Neuronal stem cell (in vitro differentiated cells): ENCODE measurements at regions not wholly inside any gene's neighbourhood (a gene's known extent, or its start where the extent isn't known, plus 50 kb on each side); places are given as distances from the start of the nearest gene placed in this dataset.

Experiments used
- DNase-seq: peaks from one replicate; pipeline ENCODE4 v3.0.0-alpha.2; 2013; ENCODE audit warnings: low spot score
- H2AFZ ChIP-seq: one replicate; pipeline ENCODE4 v1.6.1; 2013; ENCODE audit warnings: mild to moderate bottlenecking, low read length, inconsistent platforms
- H2AK5ac ChIP-seq: 2 replicates; pipeline ENCODE4 v1.6.1; 2013; ENCODE audit warnings: low read depth, mild to moderate bottlenecking, inconsistent platforms, low read length, moderate library complexity, mixed read lengths
- H2BK120ac ChIP-seq: 2 replicates; pipeline ENCODE4 v1.6.1; 2013; ENCODE audit warnings: low read depth, mild to moderate bottlenecking, inconsistent platforms, low read length, moderate library complexity, mixed read lengths
- H2BK12ac ChIP-seq: one replicate; pipeline ENCODE4 v1.6.1; 2013; ENCODE audit warnings: low read length, inconsistent platforms
- H2BK15ac ChIP-seq: 2 replicates; pipeline ENCODE4 v1.6.1; 2013; ENCODE audit warnings: mild to moderate bottlenecking, low read length, inconsistent platforms, mixed read lengths
- H2BK5ac ChIP-seq: one replicate; pipeline ENCODE4 v1.6.1; 2013; ENCODE audit warnings: inconsistent platforms, mild to moderate bottlenecking, low read length, moderate library complexity
- H3K14ac ChIP-seq: one replicate; pipeline ENCODE4 v1.6.1; 2013; ENCODE audit warnings: low read length, inconsistent platforms
- H3K18ac ChIP-seq: 2 replicates; pipeline ENCODE4 v1.6.1; 2013; ENCODE audit warnings: low read length, inconsistent platforms
- H3K23ac ChIP-seq: 2 replicates; pipeline ENCODE4 v1.6.1; 2013; ENCODE audit warnings: low read depth, mild to moderate bottlenecking, mixed read lengths, low read length, inconsistent platforms; ENCODE audit not compliant: poor library complexity
- H3K27ac ChIP-seq: replicated peaks from 3 replicates; pipeline ENCODE4 v1.5.1; 2013; ENCODE audit warnings: low read length, inconsistent platforms
- H3K27me3 ChIP-seq, 3 experiments: 2 replicates each; pipeline ENCODE4 v1.6.1; 2013; ENCODE audit warnings: low read length in 3 of 3, mild to moderate bottlenecking in 2 of 3, inconsistent platforms in 1 of 3, low read depth in 1 of 3, mixed read lengths in 1 of 3, moderate library complexity in 1 of 3; ENCODE audit not compliant: control insufficient read depth in 3 of 3, insufficient read depth in 3 of 3
- H3K36me3 ChIP-seq, 2 donors: replicated peaks in 1 of 2; 2 replicates each; pipeline ENCODE4 v1.6.1; 2013; ENCODE audit warnings: low read length in 2 of 2; ENCODE audit not compliant: control insufficient read depth in 2 of 2, insufficient read depth in 2 of 2
- H3K4ac ChIP-seq: 2 replicates; pipeline ENCODE4 v1.6.1; 2013; ENCODE audit warnings: inconsistent platforms, mild to moderate bottlenecking, low read length, moderate library complexity
- H3K4me1 ChIP-seq, 2 donors: 1 replicate in 1 of 2; 2 replicates in 1 of 2; pipeline ENCODE4 v1.6.1; 2013; ENCODE audit warnings: low read length in 2 of 2, low read depth in 1 of 2; ENCODE audit not compliant: control insufficient read depth in 2 of 2, insufficient read depth in 1 of 2
- H3K4me2 ChIP-seq: one replicate; pipeline ENCODE4 v1.6.1; 2013; ENCODE audit warnings: mild to moderate bottlenecking, low read length, inconsistent platforms; ENCODE audit not compliant: insufficient read depth, poor library complexity, severe bottlenecking
- H3K4me3 ChIP-seq, 2 donors: 2 replicates each; pipeline ENCODE4 v1.5.1; 2013; ENCODE audit warnings: low read length in 2 of 2, mild to moderate bottlenecking in 2 of 2, inconsistent platforms in 1 of 2, moderate library complexity in 1 of 2
- H3K79me1 ChIP-seq: one replicate; pipeline ENCODE4 v1.6.1; 2013; ENCODE audit warnings: low read depth, mild to moderate bottlenecking, inconsistent platforms, low read length, moderate library complexity
- H3K9ac ChIP-seq: one replicate; pipeline ENCODE4 v1.6.1; 2013; ENCODE audit warnings: mild to moderate bottlenecking, low read depth, low read length, inconsistent platforms; ENCODE audit not compliant: poor library complexity
- H3K9me3 ChIP-seq, 2 donors: replicated peaks in 1 of 2; 2 replicates each; pipeline versions ENCODE3 to v1.6.1; 2013; ENCODE audit warnings: low read length in 2 of 2, mild to moderate bottlenecking in 2 of 2, inconsistent platforms in 1 of 2, low read depth in 1 of 2, mixed read lengths in 1 of 2, moderate library complexity in 1 of 2; ENCODE audit not compliant: control insufficient read depth in 2 of 2, insufficient read depth in 1 of 2
- H4K8ac ChIP-seq: one replicate; pipeline ENCODE4 v1.6.1; 2013; ENCODE audit warnings: low read depth, mild to moderate bottlenecking, inconsistent platforms, low read length, moderate library complexity
- H4K91ac ChIP-seq: one replicate; pipeline ENCODE4 v1.6.1; 2013; ENCODE audit warnings: low read length, low read depth, mild to moderate bottlenecking, inconsistent platforms; ENCODE audit not compliant: poor library complexity
- WGBS, 2 donors: extraction: QIAGEN DNeasy Blood & Tissue Kit; methylation state at CpG; one replicate each; pipeline ENCODE4 v1.1.7; 2013; ENCODE audit warnings: missing lambda C conversion rate in 2 of 2, mixed read lengths in 1 of 2; ENCODE audit not compliant: insufficient read length in 2 of 2, insufficient replicate concordance in 1 of 2; ENCODE audit errors: extremely low coverage in 2 of 2; 5-methylcytosine and 5-hydroxymethylcytosine counted together

- H3K14ac ChIP-seq = peak overlapping the region; percentile 27
- H2BK12ac ChIP-seq = no peak overlapping the region
- H3K36me3 ChIP-seq = no peaks in the 10 kb centered on the region
These were observed 180.0 kb upstream of the LNX1 start for GRCh38 chr4:53771326-53771725.

GRCh38 chr4:53767482-53767881 is 176.2 kb upstream of the LNX1 start:
- no CpG with 5 or more reads among the region's 2 CpGs for WGBS, 2 donors
- Histone ChIP-seq H3K4ac (no peak overlapping the region), H4K8ac (no peak overlapping the region), H3K79me1 (no peaks in the 10 kb centered on the region), H3K27me3 (no peaks in the 10 kb centered on the region), H4K91ac (no peak overlapping the region), H2BK120ac (no peak overlapping the region), H2BK12ac (no peak overlapping the region), H2AFZ (no peak overlapping the region), H3K9me3 (no peaks in the 10 kb centered on the region), H3K23ac (no peak overlapping the region), H3K4me3 (no peak overlapping the region), H3K14ac (no peak overlapping the region), H3K4me2 (no peak overlapping the region), H3K27ac (no peak overlapping the region), H2BK5ac (no peak overlapping the region), H3K36me3 (no peaks in the 10 kb centered on the region), H2AK5ac (no peak overlapping the region), H3K4me1 (peaks cover 0 to 5% of the 10 kb centered on the region in 2 donors), H2BK15ac (no peak overlapping the region), H3K9ac (no peak overlapping the region), H3K18ac (no peak overlapping the region)
- DNase-seq = no peak

More at GRCh38 chr4:53771326-53771725, 180.0 kb upstream of the LNX1 start:
- no peak overlapping the region for H3K9ac ChIP-seq
- H3K27me3 ChIP-seq = no peaks in the 10 kb centered on the region
- H2BK15ac ChIP-seq = no peak overlapping the region
- no peak overlapping the region for H3K23ac ChIP-seq
- H3K79me1 ChIP-seq = no peaks in the 10 kb centered on the region
- no CpG with 5 or more reads among the region's 3 CpGs for WGBS, 2 donors
- no peak overlapping the region for H4K91ac ChIP-seq
- H2AK5ac ChIP-seq = no peak overlapping the region
- H2AFZ ChIP-seq = no peak overlapping the region
- DNase-seq = no peak
- no peak overlapping the region for H4K8ac ChIP-seq
- H3K4me3 ChIP-seq = no peak overlapping the region
- no peak overlapping the region for H2BK5ac ChIP-seq
- H3K18ac ChIP-seq = no peak overlapping the region
- no peak overlapping the region for H2BK120ac ChIP-seq
- no peak overlapping the region for H3K4me2 ChIP-seq
- no peaks in the 10 kb centered on the region for H3K9me3 ChIP-seq
- no peak overlapping the region for H3K27ac ChIP-seq
- H3K4me1 ChIP-seq = no peaks in the 10 kb centered on the region
- H3K4ac ChIP-seq = no peak overlapping the region

GRCh38 chr4:53764761-53765490 is 173.6 kb upstream of the LNX1 start:
- H3K27ac ChIP-seq = no peak overlapping the region

GRCh38 chr4:53763813-53764597 is 172.7 kb upstream of the LNX1 start:
- Histone ChIP-seq H4K8ac (no peak overlapping the region), H3K4me2 (no peak overlapping the region), H3K14ac (no peak overlapping the region), H2BK15ac (no peak overlapping the region), H3K27me3 (no peaks in the 10 kb centered on the region), H2BK12ac (no peak overlapping the region), H2AFZ (no peak overlapping the region), H3K4me1 (peaks cover 0 to 5% of the 10 kb centered on the region in 2 donors), H3K23ac (no peak overlapping the region), H3K9me3 (no peaks in the 10 kb centered on the region), H2BK120ac (no peak overlapping the region), H3K4ac (no peak overlapping the region), H2AK5ac (peak overlapping the region; percentile 68), H4K91ac (no peak overlapping the region), H3K4me3 (no peak overlapping the region), H3K18ac (peak overlapping the region; percentile 33), H3K9ac (no peak overlapping the region), H3K27ac (no peak overlapping the region), H3K36me3 (no peaks in the 10 kb centered on the region), H3K79me1 (no peaks in the 10 kb centered on the region), H2BK5ac (no peak overlapping the region)
- no CpG with 5 or more reads among the region's 5 CpGs for WGBS, 2 donors
- DNase-seq = no peak

More at GRCh38 chr4:53764761-53765490, 173.6 kb upstream of the LNX1 start:
- H2BK5ac ChIP-seq = no peak overlapping the region
- H4K91ac ChIP-seq = no peak overlapping the region
- no CpG with 5 or more reads among the region's 3 CpGs for WGBS, 2 donors
- DNase-seq = no peak
- no peak overlapping the region for H3K14ac ChIP-seq
- H3K9ac ChIP-seq = no peak overlapping the region
- H3K23ac ChIP-seq = no peak overlapping the region
- no peak overlapping the region for H3K18ac ChIP-seq
- peaks cover 0 to 5% of the 10 kb centered on the region in 2 donors for H3K4me1 ChIP-seq
- no peaks in the 10 kb centered on the region for H3K79me1 ChIP-seq
- H3K9me3 ChIP-seq = no peaks in the 10 kb centered on the region
- H3K4me3 ChIP-seq = no peak overlapping the region
- H2AK5ac ChIP-seq = no peak overlapping the region
- no peaks in the 10 kb centered on the region for H3K36me3 ChIP-seq
- H3K4ac ChIP-seq = no peak overlapping the region
- H4K8ac ChIP-seq = no peak overlapping the region
- no peaks in the 10 kb centered on the region for H3K27me3 ChIP-seq
- no peak overlapping the region for H3K4me2 ChIP-seq
- no peak overlapping the region for H2BK12ac ChIP-seq
- H2AFZ ChIP-seq = no peak overlapping the region
- no peak overlapping the region for H2BK15ac ChIP-seq
- H2BK120ac ChIP-seq = no peak overlapping the region
